Activated naive CD8-positive, alpha-beta T cell (primary cell): ENCODE measurements at regions not wholly inside any gene's neighbourhood (a gene's known extent, or its start where the extent isn't known, plus 50 kb on each side); places are given as distances from the start of the nearest gene placed in this dataset.

Experiments
- H3K27ac Mint-ChIP-seq: one replicate; pipeline ENCODE4 v1.8.0; 2021; ENCODE audit warnings: mixed read lengths
- H3K27me3 Mint-ChIP-seq: one replicate; pipeline ENCODE4 v1.8.0; 2021; ENCODE audit warnings: mixed read lengths
- H3K36me3 Mint-ChIP-seq: one replicate; pipeline ENCODE4 v1.8.0; 2021; ENCODE audit warnings: mixed read lengths
- H3K4me1 Mint-ChIP-seq: one replicate; pipeline ENCODE4 v1.8.0; 2021; ENCODE audit warnings: low read depth, mixed read lengths
- H3K4me3 Mint-ChIP-seq: one replicate; pipeline ENCODE4 v1.8.0; 2021; ENCODE audit warnings: mild to moderate bottlenecking, mixed read lengths
- H3K9me3 Mint-ChIP-seq: one replicate; pipeline ENCODE4 v1.8.0; 2021; ENCODE audit warnings: low read depth, mixed read lengths

DNA sequence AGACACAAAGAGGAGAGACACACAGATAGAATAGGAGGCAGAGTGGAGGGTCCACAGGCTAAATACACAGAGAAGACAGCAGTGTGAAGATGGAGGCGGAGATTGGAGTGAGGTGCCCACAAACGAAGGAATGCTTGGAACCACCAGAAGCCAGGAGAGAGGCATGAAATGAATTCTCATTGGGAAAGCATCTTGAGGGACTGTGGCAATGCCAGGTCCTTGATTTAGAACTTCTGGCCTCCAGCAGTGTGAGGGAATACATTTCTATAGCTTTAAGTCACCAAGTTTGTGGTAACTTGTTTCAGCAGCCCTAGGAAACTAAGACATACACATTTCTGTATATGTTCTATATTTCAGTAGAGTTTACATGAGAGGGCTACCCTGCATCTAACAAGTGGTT, 396.6 kb upstream of the ZNF608 start:
- no peak overlapping the region for H3K27ac Mint-ChIP-seq
- H3K36me3 Mint-ChIP-seq = no peaks in the 10 kb centered on the region
- H3K4me3 Mint-ChIP-seq = no peak overlapping the region
- no peaks in the 10 kb centered on the region for H3K27me3 Mint-ChIP-seq
- H3K4me1 Mint-ChIP-seq = no peaks in the 10 kb centered on the region
- H3K9me3 Mint-ChIP-seq = peaks cover 5% of the 10 kb centered on the region

DNA sequence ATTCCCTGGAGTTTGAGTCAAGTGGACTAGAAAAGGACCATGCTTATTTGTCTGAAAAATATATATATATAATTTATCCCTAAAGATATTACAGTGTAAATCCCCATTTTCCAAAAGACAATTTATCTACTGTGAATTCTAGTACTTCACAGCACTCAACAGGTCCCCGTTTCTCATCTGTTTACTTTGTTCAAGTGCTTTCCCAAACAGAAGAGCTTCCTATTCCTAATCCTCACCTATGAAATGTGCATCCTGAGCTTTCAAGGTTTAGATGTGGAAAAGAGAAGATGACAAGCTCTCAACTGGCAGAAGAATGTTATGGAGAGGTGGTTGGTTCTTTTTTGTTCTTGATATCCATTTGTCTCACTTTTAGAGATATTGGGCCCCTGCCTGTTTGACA, 401.6 kb upstream of the ZNF608 start:
- Mint-ChIP-seq H3K4me3 (no peak overlapping the region), H3K9me3 (peaks cover 5% of the 10 kb centered on the region), H3K4me1 (no peaks in the 10 kb centered on the region), H3K27me3 (no peaks in the 10 kb centered on the region), H3K27ac (no peak overlapping the region), H3K36me3 (no peaks in the 10 kb centered on the region)

GRCh38 chr5:125148706-125149105, 402.3 kb upstream of the ZNF608 start:
- no peaks in the 10 kb centered on the region for H3K36me3 Mint-ChIP-seq
- no peak overlapping the region for H3K27ac Mint-ChIP-seq
- no peak overlapping the region for H3K4me3 Mint-ChIP-seq
- H3K9me3 Mint-ChIP-seq = peaks cover 4% of the 10 kb centered on the region
- no peaks in the 10 kb centered on the region for H3K27me3 Mint-ChIP-seq
- H3K4me1 Mint-ChIP-seq = no peaks in the 10 kb centered on the region

DNA sequence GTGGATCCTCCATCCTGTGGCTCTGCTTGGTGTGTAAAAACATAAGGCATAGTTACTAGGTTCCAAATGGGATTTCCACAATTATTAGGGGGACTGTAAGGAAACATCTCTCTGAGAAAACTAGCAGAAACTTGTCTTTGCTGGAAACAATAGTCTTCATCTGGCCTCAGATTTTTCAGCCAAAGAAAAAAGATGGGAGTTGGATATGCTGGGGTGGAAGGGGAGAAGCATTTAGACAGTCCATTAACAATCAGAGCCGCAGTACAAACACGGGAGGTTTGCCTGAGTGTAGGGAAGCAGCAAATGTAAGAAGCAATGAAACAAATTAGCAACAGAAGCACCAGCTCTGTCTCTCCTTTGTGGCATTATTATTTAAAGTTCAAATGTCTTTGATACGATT, 402.7 kb upstream of the ZNF608 start:
- Mint-ChIP-seq H3K4me1 (no peaks in the 10 kb centered on the region), H3K9me3 (no peaks in the 10 kb centered on the region), H3K36me3 (no peaks in the 10 kb centered on the region), H3K4me3 (no peak overlapping the region), H3K27ac (no peak overlapping the region), H3K27me3 (no peaks in the 10 kb centered on the region)

DNA sequence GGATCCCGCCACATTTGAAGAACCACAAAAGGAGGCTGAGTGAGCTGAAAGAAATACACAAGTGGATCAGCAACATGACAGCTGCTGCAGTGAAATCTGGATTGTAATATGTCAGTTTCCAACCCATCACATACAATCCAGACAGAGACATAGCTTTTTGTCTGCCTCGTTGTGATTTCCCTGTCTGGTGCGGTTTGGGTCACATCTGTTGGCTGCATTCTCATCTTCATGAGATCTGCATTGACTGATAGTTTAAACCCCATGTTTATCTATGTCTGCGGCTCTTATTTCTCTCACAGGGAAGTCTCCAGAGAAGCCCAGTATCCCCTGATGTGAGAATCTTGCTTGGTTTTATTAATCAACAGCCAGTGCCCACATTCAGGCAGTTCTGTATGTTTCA, 403.1 kb upstream of the ZNF608 start:
- H3K9me3 Mint-ChIP-seq = no peaks in the 10 kb centered on the region
- H3K4me3 Mint-ChIP-seq = no peak overlapping the region
- no peaks in the 10 kb centered on the region for H3K4me1 Mint-ChIP-seq
- H3K27me3 Mint-ChIP-seq = no peaks in the 10 kb centered on the region
- no peaks in the 10 kb centered on the region for H3K36me3 Mint-ChIP-seq
- no peak overlapping the region for H3K27ac Mint-ChIP-seq

GRCh38 chr5:125150041-125150669, 403.7 kb upstream of the ZNF608 start:
- H3K4me1 Mint-ChIP-seq = no peaks in the 10 kb centered on the region
- H3K4me3 Mint-ChIP-seq = no peak overlapping the region
- H3K36me3 Mint-ChIP-seq = no peaks in the 10 kb centered on the region
- no peaks in the 10 kb centered on the region for H3K27me3 Mint-ChIP-seq
- H3K9me3 Mint-ChIP-seq = no peaks in the 10 kb centered on the region
- no peak overlapping the region for H3K27ac Mint-ChIP-seq

- no peaks in the 10 kb centered on the region for H3K4me1 Mint-ChIP-seq
- no peak overlapping the region for H3K27ac Mint-ChIP-seq
- no peaks in the 10 kb centered on the region for H3K36me3 Mint-ChIP-seq
- H3K9me3 Mint-ChIP-seq = peaks cover 3% of the 10 kb centered on the region
- no peak overlapping the region for H3K4me3 Mint-ChIP-seq
- no peaks in the 10 kb centered on the region for H3K27me3 Mint-ChIP-seq
These were observed 404.9 kb upstream of the ZNF608 start for GRCh38 chr5:125151150-125151900.

GRCh38 chr5:125152044-125152443, 405.6 kb upstream of the ZNF608 start:
- Mint-ChIP-seq H3K36me3 (no peaks in the 10 kb centered on the region), H3K27me3 (no peaks in the 10 kb centered on the region), H3K4me3 (no peak overlapping the region), H3K27ac (no peak overlapping the region), H3K4me1 (no peaks in the 10 kb centered on the region), H3K9me3 (peaks cover 3% of the 10 kb centered on the region)

GRCh38 chr5:125152461-125153189, 406.2 kb upstream of the ZNF608 start:
- Mint-ChIP-seq H3K4me3 (no peak overlapping the region), H3K27me3 (no peaks in the 10 kb centered on the region), H3K27ac (no peak overlapping the region), H3K9me3 (peaks cover 3% of the 10 kb centered on the region), H3K36me3 (no peaks in the 10 kb centered on the region), H3K4me1 (no peaks in the 10 kb centered on the region)

- H3K9me3 Mint-ChIP-seq = peaks cover 3% of the 10 kb centered on the region
- H3K4me1 Mint-ChIP-seq = no peaks in the 10 kb centered on the region
- no peaks in the 10 kb centered on the region for H3K36me3 Mint-ChIP-seq
- H3K27me3 Mint-ChIP-seq = no peaks in the 10 kb centered on the region
- no peak overlapping the region for H3K4me3 Mint-ChIP-seq
- no peak overlapping the region for H3K27ac Mint-ChIP-seq
These were observed 406.8 kb upstream of the ZNF608 start for GRCh38 chr5:125153231-125153630.

DNA sequence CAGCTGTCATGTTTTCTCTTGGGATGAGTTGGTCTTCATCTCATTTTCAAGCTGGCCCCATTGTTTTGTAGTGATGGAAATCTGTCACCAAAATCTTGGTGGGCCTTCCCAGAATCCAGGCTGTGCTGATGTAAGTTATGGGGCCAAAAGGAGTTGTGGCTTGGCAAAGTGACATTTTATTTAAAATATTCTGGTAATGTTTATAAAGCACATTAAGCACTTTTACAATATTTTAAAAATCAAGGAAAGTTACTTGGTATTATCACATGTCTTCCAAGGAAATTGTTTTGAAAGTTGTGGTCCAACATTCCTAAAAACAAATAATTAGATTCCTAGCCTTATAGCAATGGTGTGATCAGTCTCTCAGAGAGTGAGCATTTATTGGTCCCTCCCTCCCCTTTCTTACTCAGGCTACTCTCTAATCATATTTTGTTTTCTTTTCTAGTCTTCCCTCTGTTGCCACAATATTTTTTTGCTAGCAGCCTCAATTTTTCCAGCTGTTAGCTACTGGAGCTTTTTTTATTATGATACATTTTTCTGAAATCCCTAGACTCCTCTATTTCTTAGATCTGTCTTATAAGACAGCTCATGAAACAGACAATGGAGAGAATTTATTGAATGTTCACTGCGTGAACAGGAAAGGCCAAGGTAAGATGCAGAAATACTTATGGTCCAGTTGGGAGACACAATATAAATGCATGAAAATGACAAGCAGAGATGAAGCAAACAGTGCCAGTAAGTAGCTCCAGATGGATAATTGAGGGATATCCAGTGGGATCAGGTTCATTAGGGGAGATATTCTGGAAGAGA, 408.1 kb upstream of the ZNF608 start:
- Mint-ChIP-seq H3K27ac (no peak overlapping the region), H3K4me3 (no peak overlapping the region), H3K27me3 (peaks cover 2% of the 10 kb centered on the region), H3K4me1 (no peaks in the 10 kb centered on the region), H3K36me3 (no peaks in the 10 kb centered on the region), H3K9me3 (peaks cover 3% of the 10 kb centered on the region)

GRCh38 chr5:125160787-125161502, 414.5 kb upstream of the ZNF608 start:
- H3K27me3 Mint-ChIP-seq = peaks cover 2% of the 10 kb centered on the region
- H3K36me3 Mint-ChIP-seq = no peaks in the 10 kb centered on the region
- H3K4me1 Mint-ChIP-seq = no peaks in the 10 kb centered on the region
- H3K9me3 Mint-ChIP-seq = peaks cover 3% of the 10 kb centered on the region
- H3K27ac Mint-ChIP-seq = no peak overlapping the region
- H3K4me3 Mint-ChIP-seq = no peak overlapping the region

GRCh38 chr5:125162714-125163113, 416.3 kb upstream of the ZNF608 start:
- H3K9me3 Mint-ChIP-seq = no peaks in the 10 kb centered on the region
- H3K4me3 Mint-ChIP-seq = no peak overlapping the region
- no peaks in the 10 kb centered on the region for H3K36me3 Mint-ChIP-seq

GRCh38 chr5:125169396-125169795, 423.0 kb upstream of the ZNF608 start:
- H3K36me3 Mint-ChIP-seq = no peaks in the 10 kb centered on the region
- H3K4me3 Mint-ChIP-seq = no peak overlapping the region
- H3K4me1 Mint-ChIP-seq = no peaks in the 10 kb centered on the region
- H3K27me3 Mint-ChIP-seq = no peaks in the 10 kb centered on the region
- H3K27ac Mint-ChIP-seq = no peak overlapping the region
- H3K9me3 Mint-ChIP-seq = peaks cover 3% of the 10 kb centered on the region

More at GRCh38 chr5:125162714-125163113, 416.3 kb upstream of the ZNF608 start:
- Mint-ChIP-seq H3K27me3 (peaks cover 2% of the 10 kb centered on the region), H3K4me1 (no peaks in the 10 kb centered on the region), H3K27ac (no peak overlapping the region)
